Smooth muscle cell (in vitro differentiated cells): ENCODE measurements at regions not wholly inside any gene's neighbourhood (a gene's known extent, or its start where the extent isn't known, plus 50 kb on each side); places are given as distances from the start of the nearest gene placed in this dataset.

Experiments used
- DNase-seq: peaks from one replicate; lab custom pipeline; 2025; ENCODE audit not compliant: unreplicated experiment; lab: John Stamatoyannopoulos, UW
- H2AFZ ChIP-seq: fragments of 200-600 bp; sonication (generic); 2 replicates; pipeline ENCODE4 v1.6.0; 2016; ENCODE audit warnings: antibody characterized with exemption, low read depth, mild to moderate bottlenecking
- H3F3A ChIP-seq: fragments of 200-600 bp; sonication (generic); 2 replicates; pipeline ENCODE4 v1.6.0; 2017; ENCODE audit warnings: antibody characterized with exemption, low read depth
- H3K27ac ChIP-seq: fragments of 200-600 bp; sonication (generic); 2 replicates; pipeline ENCODE4 v1.5.1; 2016; ENCODE audit warnings: low read depth, mild to moderate bottlenecking
- H3K27me3 ChIP-seq: fragments of 200-600 bp; sonication (generic); 2 replicates; pipeline ENCODE4 v1.6.1; 2016; ENCODE audit warnings: low read depth, mild to moderate bottlenecking
- H3K36me3 ChIP-seq: fragments of 200-600 bp; sonication (generic); 2 replicates; pipeline ENCODE4 v1.5.1; 2016; ENCODE audit warnings: low read depth
- H3K4me1 ChIP-seq: fragments of 200-600 bp; sonication (generic); 2 replicates; pipeline ENCODE4 v1.5.1; 2016; ENCODE audit warnings: low read depth
- H3K4me2 ChIP-seq: fragments of 200-600 bp; sonication (generic); 2 replicates; pipeline ENCODE4 v1.6.0; 2016; ENCODE audit warnings: mild to moderate bottlenecking
- H3K4me3 ChIP-seq: fragments of 200-600 bp; sonication (generic); 2 replicates; pipeline ENCODE4 v1.5.1; 2016; ENCODE audit warnings: mild to moderate bottlenecking
- H3K79me2 ChIP-seq: fragments of 200-600 bp; sonication (generic); 2 replicates; pipeline ENCODE4 v1.6.0; 2016; ENCODE audit warnings: low read depth, mild to moderate bottlenecking
- H3K9ac ChIP-seq: fragments of 200-600 bp; sonication (generic); 2 replicates; pipeline ENCODE4 v1.6.0; 2016; ENCODE audit warnings: low read depth
- H3K9me3 ChIP-seq: fragments of 200-600 bp; sonication (generic); replicated peaks from 2 replicates; pipeline ENCODE4 v1.5.1; 2016; ENCODE audit warnings: low read depth
- H4K20me1 ChIP-seq: fragments of 200-600 bp; sonication (generic); 2 replicates; pipeline ENCODE4 v1.6.0; 2016; ENCODE audit warnings: low read depth
- CTCF ChIP-seq: fragments of 200-600 bp; sonication (generic); IDR thresholded peaks from 2 replicates; pipeline ENCODE4 v1.5.1; 2017; ENCODE audit warnings: borderline replicate concordance, mild to moderate bottlenecking, antibody characterized with exemption; ENCODE audit not compliant: insufficient read depth, poor library complexity, severe bottlenecking
- WGBS: methylation state at CpG from one replicate; pipeline ENCODE4 v1.1.7; 2016; ENCODE audit warnings: low lambda C conversion rate; 5-methylcytosine and 5-hydroxymethylcytosine counted together

GRCh38 chr11:28488336-28488735 is 380.1 kb downstream of the METTL15 start:
- no peaks in the 10 kb centered on the region for H3K27me3 ChIP-seq
- no peak for TF ChIP-seq CTCF
- 49% methylated on average over 1 of the region's 1 CpG for WGBS

DNA sequence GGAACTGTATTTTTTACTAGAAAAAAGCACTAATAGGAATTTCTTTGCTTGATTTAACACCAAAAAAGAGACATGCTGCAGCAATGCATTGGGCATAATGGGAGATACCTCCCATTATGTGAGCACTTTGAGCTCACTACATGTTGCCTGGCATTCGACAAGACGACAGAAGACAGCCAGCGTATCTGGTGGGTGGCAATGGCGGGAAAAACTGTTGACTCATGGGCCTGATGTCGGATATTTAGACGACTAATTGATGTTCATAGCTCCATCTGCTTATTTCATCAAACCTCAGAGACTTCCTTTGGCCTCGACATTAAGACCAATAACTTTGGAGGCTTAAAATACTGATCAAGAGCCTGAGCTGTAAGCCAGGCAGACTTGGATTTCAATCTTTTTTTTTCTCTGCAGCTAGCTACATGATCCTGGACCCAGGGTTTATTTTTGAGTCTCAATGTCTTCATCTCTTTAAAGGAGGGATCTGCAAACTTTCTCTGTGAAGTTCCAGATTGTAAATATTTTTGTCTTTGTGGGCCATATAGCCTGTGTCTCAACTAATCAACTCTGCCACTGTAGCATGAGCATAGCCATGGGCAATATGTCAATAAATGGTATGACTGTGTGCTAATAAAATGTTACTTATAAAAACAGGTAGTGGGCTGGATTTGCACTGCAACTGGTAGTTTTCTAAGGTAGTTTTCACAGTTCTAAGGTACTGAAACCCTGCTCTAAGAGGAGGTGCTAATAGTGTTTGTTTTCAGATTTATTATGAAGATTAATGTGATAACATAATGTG is 375.1 kb downstream of the METTL15 start:
- no peaks in the 10 kb centered on the region for H3K9me3 ChIP-seq
- TF ChIP-seq CTCF = no peak
- H3K27ac ChIP-seq = no peak overlapping the region
- H3K9ac ChIP-seq = no peak overlapping the region
- peak overlapping the region; percentile 26 for H2AFZ ChIP-seq
- H3K36me3 ChIP-seq = no peaks in the 10 kb centered on the region
- H3K27me3 ChIP-seq = no peaks in the 10 kb centered on the region
- H3K4me2 ChIP-seq = peak overlapping the region; percentile 52
- H3K4me1 ChIP-seq = peaks cover 16% of the 10 kb centered on the region
- no peak for DNase-seq
- no peaks in the 10 kb centered on the region for H3F3A ChIP-seq
- WGBS = 15% methylated on average over 7 of the region's 7 CpGs
- H4K20me1 ChIP-seq = no peaks in the 10 kb centered on the region
- no peaks in the 10 kb centered on the region for H3K79me2 ChIP-seq
- no peak overlapping the region for H3K4me3 ChIP-seq

More at GRCh38 chr11:28488336-28488735, 380.1 kb downstream of the METTL15 start:
- Histone ChIP-seq H3K4me2 (no peak overlapping the region), H3K4me3 (no peak overlapping the region), H3K4me1 (peaks cover 7% of the 10 kb centered on the region), H2AFZ (no peak overlapping the region), H3K79me2 (no peaks in the 10 kb centered on the region), H4K20me1 (no peaks in the 10 kb centered on the region), H3K9me3 (no peaks in the 10 kb centered on the region), H3K9ac (no peak overlapping the region), H3K27ac (no peak overlapping the region), H3F3A (no peaks in the 10 kb centered on the region), H3K36me3 (no peaks in the 10 kb centered on the region)
- no peak for DNase-seq

GRCh38 chr11:28482666-28483065 is 374.5 kb downstream of the METTL15 start:
- Histone ChIP-seq H3K36me3 (no peaks in the 10 kb centered on the region), H4K20me1 (no peaks in the 10 kb centered on the region), H3K27me3 (no peaks in the 10 kb centered on the region), H3K9me3 (no peaks in the 10 kb centered on the region), H2AFZ (no peak overlapping the region), H3K4me3 (no peak overlapping the region), H3K27ac (no peak overlapping the region), H3K79me2 (no peaks in the 10 kb centered on the region), H3K4me1 (peaks cover 16% of the 10 kb centered on the region), H3K4me2 (no peak overlapping the region), H3F3A (no peaks in the 10 kb centered on the region), H3K9ac (no peak overlapping the region)
- 88% methylated on average over 2 of the region's 2 CpGs for WGBS
- no peak for DNase-seq
- TF ChIP-seq CTCF = no peak
